WI38 (cell line): ENCODE measurements at regions not wholly inside any gene's neighbourhood (a gene's known extent, or its start where the extent isn't known, plus 50 kb on each side); places are given as distances from the start of the nearest gene placed in this dataset.

Experiments
- H3K4me3 ChIP-seq: 2 replicates; pipeline ENCODE4 v1.5.1; 2011; ENCODE audit warnings: low read depth, mild to moderate bottlenecking, control low read depth, low read length
- CTCF ChIP-seq: IDR thresholded peaks from 2 replicates; pipeline ENCODE4 v1.5.1; 2012; ENCODE audit warnings: low read depth, mild to moderate bottlenecking, control low read depth, low read length

DNA sequence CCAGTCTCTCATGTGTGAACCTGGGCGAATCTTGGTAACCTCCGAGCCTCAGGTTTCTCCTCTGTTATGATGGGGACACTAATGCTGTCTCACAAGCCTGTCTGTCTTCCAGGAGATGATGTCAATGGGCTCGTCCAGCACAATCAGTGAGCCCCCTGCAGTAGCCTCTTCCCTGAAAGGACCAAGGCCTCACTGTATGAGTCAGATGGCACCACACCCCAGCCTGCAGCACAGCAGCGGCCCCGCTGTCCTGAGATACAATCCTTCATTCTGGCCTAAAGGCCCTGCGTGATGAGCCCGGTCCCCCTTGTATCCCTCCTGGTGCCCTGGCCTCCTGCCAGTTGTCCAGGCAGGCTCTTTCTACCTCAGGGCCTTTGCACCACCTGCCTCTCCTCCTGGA lies 234.4 kb downstream of the IRF8 start:
- no peak for TF ChIP-seq CTCF
- H3K4me3 ChIP-seq: no peak overlapping the region

DNA sequence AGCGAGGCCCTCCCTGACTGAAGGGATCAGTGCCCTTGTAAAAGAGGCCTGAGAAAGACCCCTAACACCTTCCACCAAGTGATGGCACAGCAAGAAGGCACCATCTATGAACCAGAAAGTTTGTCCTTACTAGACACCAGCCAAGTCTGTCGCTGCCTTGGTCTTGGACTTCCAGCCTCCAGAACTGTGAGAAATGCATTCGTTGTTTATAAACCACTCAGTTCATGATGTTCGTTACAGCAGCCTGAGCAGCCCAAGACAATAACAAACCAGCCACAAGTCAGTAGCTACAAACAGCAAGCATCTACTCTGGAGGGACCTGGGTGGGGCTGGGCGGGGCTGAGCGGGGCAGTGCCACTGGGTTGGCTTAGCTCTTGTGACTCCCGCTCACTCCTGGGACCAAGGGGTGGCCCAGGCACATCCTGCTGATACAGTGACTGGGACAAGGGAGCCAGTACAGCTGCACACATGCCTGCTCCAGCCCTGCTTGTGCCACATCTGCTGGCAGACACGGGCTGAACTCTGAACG lies 234.9 kb downstream of the IRF8 start:
- no peak overlapping the region for H3K4me3 ChIP-seq
- no peak for TF ChIP-seq CTCF

- TF ChIP-seq CTCF: no peak
These were observed 236.0 kb downstream of the IRF8 start for GRCh38 chr16:86134802-86135461.

DNA sequence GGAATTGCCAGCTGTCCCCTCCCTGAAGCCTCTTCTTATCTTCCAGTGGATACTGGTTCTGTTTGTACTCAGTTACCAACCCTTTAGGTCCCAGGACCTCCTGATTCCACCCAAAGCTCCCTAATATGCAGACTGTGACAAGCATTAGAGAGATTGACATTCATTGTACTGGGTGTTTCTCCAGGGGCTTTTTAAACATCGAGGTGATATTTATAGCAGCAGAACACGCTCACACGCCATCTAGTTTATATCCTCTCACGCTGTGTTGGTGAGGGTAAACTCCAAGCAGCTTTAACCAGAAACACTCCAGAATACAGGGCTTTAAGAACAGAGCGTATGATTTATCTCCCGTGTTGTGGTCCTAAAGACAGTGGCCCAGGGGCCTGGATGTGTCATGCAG lies 238.4 kb downstream of the IRF8 start:
- H3K4me3 ChIP-seq: no peak overlapping the region
- no peak for TF ChIP-seq CTCF

More at GRCh38 chr16:86134802-86135461, 236.0 kb downstream of the IRF8 start:
- no peak overlapping the region for H3K4me3 ChIP-seq

- no peak for TF ChIP-seq CTCF
- H3K4me3 ChIP-seq: no peak overlapping the region
These were observed 239.4 kb downstream of the IRF8 start for GRCh38 chr16:86138121-86139085.

DNA sequence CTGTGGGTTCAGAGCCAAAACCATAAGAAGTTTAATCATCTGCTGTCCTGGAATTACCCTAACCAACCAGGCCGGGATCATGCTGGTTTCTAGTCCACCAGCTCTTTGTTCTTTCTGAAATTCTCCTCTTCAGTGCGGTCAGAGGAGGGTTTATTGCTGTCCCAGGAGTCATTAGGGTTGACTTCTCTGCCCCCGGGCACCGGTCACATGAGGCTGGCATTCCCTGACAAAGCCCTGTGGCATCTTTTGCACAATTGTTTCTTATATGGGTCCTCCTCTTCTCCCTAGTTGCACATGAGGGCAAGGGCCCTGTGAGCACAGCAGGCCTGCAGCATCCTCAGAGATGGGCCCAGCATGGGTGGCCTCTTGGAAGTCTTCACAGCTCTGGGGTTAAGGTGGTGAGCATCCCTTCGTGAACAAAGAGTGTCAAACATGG lies 243.9 kb downstream of the IRF8 start:
- H3K4me3 ChIP-seq: no peak overlapping the region

More for the DNA sequence above, 243.9 kb downstream of the IRF8 start:
- TF ChIP-seq CTCF: no peak
